ENCODE measurements at regions not wholly inside any gene's neighbourhood (a gene's known extent, or its start where the extent isn't known, plus 50 kb on each side); places are given as distances from the start of the nearest gene placed in this dataset.

DNA sequence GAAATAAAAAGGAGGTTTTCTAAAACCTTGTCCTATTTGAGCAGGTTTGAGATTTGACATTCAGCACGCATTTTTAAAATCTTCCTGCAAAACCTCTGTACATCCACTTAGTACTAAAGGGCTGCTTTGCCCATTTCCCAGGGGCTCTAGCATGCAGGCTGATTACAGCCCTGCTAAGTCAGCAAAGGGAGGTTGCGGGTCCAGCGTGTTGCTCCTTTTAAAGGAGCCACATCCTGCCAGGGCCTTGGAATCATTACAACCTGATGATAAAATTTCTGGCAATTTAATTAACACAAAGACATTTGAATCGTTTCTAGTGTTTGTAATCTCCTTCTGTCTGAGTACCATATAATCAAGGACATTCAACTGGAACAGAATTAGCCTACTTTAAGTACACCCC is 455.1 kb upstream of the CITED2 start:
- Histone ChIP-seq H4K20me1 (ENCODE audit: low read depth, low read length) (no peaks in the 10 kb centered on the region), H2AFZ (ENCODE audit: low read depth, low read length, severe bottlenecking) (no peak overlapping the region), H3K27ac (ENCODE audit: low read depth, low read length) (no peak overlapping the region), H3K9me3 (ENCODE audit: insufficient read depth, low read length) (no peaks in the 10 kb centered on the region), H3K4me2 (ENCODE audit: low read depth, low read length, poor library complexity, severe bottlenecking) (no peak overlapping the region), H3K27me3 (ENCODE audit: low read length) (no peaks in the 10 kb centered on the region), H3K9me2 (replicated peaks; ENCODE audit: insufficient read depth, low read length) (no peaks in the 10 kb centered on the region), H3F3A (ENCODE audit: insufficient read depth) (no peaks in the 10 kb centered on the region), H3K4me3 (ENCODE audit: insufficient read depth, low read length, poor library complexity, severe bottlenecking) (no peak overlapping the region), H3K36me3 (ENCODE audit: low read length) (no peaks in the 10 kb centered on the region), H3K79me2 (ENCODE audit: insufficient read depth, low read length) (no peaks in the 10 kb centered on the region), H3K9ac (ENCODE audit: low read length) (no peak overlapping the region)
- TF ChIP-seq EZH2phosphoT487 (conservative IDR thresholded peaks at IDR 0.05; ENCODE audit: low read length), result no peak
- TF ChIP-seq, protein P1, sequence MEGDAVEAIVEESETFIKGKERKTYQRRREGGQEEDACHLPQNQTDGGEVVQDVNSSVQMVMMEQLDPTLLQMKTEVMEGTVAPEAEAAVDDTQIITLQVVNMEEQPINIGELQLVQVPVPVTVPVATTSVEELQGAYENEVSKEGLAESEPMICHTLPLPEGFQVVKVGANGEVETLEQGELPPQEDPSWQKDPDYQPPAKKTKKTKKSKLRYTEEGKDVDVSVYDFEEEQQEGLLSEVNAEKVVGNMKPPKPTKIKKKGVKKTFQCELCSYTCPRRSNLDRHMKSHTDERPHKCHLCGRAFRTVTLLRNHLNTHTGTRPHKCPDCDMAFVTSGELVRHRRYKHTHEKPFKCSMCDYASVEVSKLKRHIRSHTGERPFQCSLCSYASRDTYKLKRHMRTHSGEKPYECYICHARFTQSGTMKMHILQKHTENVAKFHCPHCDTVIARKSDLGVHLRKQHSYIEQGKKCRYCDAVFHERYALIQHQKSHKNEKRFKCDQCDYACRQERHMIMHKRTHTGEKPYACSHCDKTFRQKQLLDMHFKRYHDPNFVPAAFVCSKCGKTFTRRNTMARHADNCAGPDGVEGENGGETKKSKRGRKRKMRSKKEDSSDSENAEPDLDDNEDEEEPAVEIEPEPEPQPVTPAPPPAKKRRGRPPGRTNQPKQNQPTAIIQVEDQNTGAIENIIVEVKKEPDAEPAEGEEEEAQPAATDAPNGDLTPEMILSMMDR (IDR thresholded peaks at IDR 0.05; ENCODE audit: insufficient read depth, low read length, poor library complexity, severe bottlenecking), result no peak

DNA sequence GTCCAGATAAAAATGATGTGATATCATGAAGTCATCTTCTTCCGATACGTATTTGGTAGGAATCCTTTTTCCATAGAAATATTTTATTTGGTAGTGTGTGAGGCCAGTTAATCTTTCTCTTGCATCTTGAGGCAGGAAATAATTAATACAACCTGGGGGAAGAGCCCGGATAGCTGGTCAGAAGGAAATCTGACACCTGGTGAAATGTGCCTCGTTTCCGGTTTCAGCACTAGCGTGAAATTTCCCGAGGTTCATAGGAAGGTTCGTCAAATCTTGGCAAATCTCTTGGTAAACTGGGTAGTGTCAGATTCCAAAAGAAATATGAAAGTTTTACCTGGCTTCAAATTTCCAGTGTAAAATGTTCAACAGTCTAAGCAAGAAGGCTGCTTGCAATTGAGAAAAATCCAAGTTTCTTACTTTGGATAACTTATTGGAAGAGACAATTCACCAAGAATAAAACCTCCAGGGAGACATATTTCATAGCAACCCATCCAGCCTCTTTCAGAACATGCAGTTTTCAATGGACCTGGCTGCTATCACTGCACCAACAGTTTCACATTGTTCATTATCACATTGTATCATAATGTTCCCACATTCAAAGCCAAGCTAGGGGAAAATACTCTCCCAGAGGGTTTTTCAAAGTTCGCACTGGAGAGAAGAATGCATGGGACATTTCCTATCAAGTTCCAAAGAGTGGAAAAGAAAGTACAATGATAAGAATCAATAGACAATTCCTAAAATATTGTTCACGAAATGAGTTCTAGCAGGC is 454.5 kb upstream of the CITED2 start:
- H3K4me3 ChIP-seq (ENCODE audit: insufficient read depth, low read length, poor library complexity, severe bottlenecking), result no peak overlapping the region
- H3K4me2 ChIP-seq (ENCODE audit: low read depth, low read length, poor library complexity, severe bottlenecking), result no peak overlapping the region
- no peaks in the 10 kb centered on the region for H3K36me3 ChIP-seq (ENCODE audit: low read length)
- no peaks in the 10 kb centered on the region for H4K20me1 ChIP-seq (ENCODE audit: low read depth, low read length)
- H3K79me2 ChIP-seq (ENCODE audit: insufficient read depth, low read length), result no peaks in the 10 kb centered on the region
- TF ChIP-seq EZH2phosphoT487 (conservative IDR thresholded peaks at IDR 0.05; ENCODE audit: low read length), result no peak
- TF ChIP-seq, protein P1 (IDR thresholded peaks at IDR 0.05; ENCODE audit: insufficient read depth, low read length, poor library complexity, severe bottlenecking), result no peak
- H2AFZ ChIP-seq (ENCODE audit: low read depth, low read length, severe bottlenecking), result no peak overlapping the region
- no peak overlapping the region for H3K27ac ChIP-seq (ENCODE audit: low read depth, low read length)
- H3K9me3 ChIP-seq (ENCODE audit: insufficient read depth, low read length), result no peaks in the 10 kb centered on the region
- no peaks in the 10 kb centered on the region for H3F3A ChIP-seq (ENCODE audit: insufficient read depth)
- no peaks in the 10 kb centered on the region for H3K27me3 ChIP-seq (ENCODE audit: low read length)
- H3K9ac ChIP-seq (ENCODE audit: low read length), result no peak overlapping the region
- H3K9me2 ChIP-seq (replicated peaks; ENCODE audit: insufficient read depth, low read length), result no peaks in the 10 kb centered on the region

DNA sequence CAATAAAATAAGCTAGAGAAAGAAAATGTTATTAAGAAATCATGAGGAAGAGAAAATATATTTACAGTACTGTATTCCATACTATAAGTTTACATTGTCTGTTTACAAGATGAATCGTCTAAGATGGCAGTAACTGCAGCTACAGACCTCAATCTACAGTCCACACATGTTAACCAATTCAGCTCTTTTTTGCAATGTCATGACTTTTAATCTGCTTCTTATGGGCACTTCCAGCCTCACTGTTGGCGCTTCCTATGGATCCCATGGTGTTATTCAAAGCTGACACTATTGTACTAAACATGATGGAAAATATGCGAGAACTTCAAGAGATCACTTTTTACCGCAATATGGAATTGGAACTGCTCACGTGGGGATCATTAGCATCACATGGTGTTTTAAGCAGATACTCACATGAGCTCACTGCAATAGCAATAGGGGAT is 451.5 kb upstream of the CITED2 start:
- TF ChIP-seq, protein P1 (IDR thresholded peaks at IDR 0.05; ENCODE audit: insufficient read depth, low read length, poor library complexity, severe bottlenecking), result no peak
- no peak for TF ChIP-seq EZH2phosphoT487 (conservative IDR thresholded peaks at IDR 0.05; ENCODE audit: low read length)
- H3K27ac ChIP-seq (ENCODE audit: low read depth, low read length), result no peak overlapping the region

More for the DNA sequence above, 451.5 kb upstream of the CITED2 start:
- H3K9ac ChIP-seq (ENCODE audit: low read length), result no peak overlapping the region
- H3K36me3 ChIP-seq (ENCODE audit: low read length), result no peaks in the 10 kb centered on the region
- H3K27me3 ChIP-seq (ENCODE audit: low read length), result no peaks in the 10 kb centered on the region
- no peaks in the 10 kb centered on the region for H3K79me2 ChIP-seq (ENCODE audit: insufficient read depth, low read length)
- no peak overlapping the region for H3K4me3 ChIP-seq (ENCODE audit: insufficient read depth, low read length, poor library complexity, severe bottlenecking)
- no peaks in the 10 kb centered on the region for H3F3A ChIP-seq (ENCODE audit: insufficient read depth)
- H3K4me2 ChIP-seq (ENCODE audit: low read depth, low read length, poor library complexity, severe bottlenecking), result no peak overlapping the region
- no peaks in the 10 kb centered on the region for H4K20me1 ChIP-seq (ENCODE audit: low read depth, low read length)
- no peak overlapping the region for H2AFZ ChIP-seq (ENCODE audit: low read depth, low read length, severe bottlenecking)
- H3K9me2 ChIP-seq (replicated peaks; ENCODE audit: insufficient read depth, low read length), result no peaks in the 10 kb centered on the region
- no peaks in the 10 kb centered on the region for H3K9me3 ChIP-seq (ENCODE audit: insufficient read depth, low read length)
